Muscle layer of colon (tissue), 2 donors: ENCODE measurements at regions not wholly inside any gene's neighbourhood (a gene's known extent, or its start where the extent isn't known, plus 50 kb on each side); places are given as distances from the start of the nearest gene placed in this dataset.

Source experiments
- H3K27ac ChIP-seq: one replicate; pipeline ENCODE4 v1.7.0; 2013; ENCODE audit warnings: low read depth, mild to moderate bottlenecking, low read length, moderate library complexity
- H3K27me3 ChIP-seq, 2 donors: one replicate each; pipeline ENCODE4 v1.7.0; 2013; ENCODE audit warnings: low read length in 2 of 2, mild to moderate bottlenecking in 2 of 2; ENCODE audit not compliant: insufficient read depth in 2 of 2, control insufficient read depth in 1 of 2
- H3K36me3 ChIP-seq: one replicate; pipeline ENCODE4 v1.7.0; 2013; ENCODE audit warnings: mild to moderate bottlenecking, low read length; ENCODE audit not compliant: insufficient read depth
- H3K4me1 ChIP-seq: one replicate; pipeline ENCODE4 v1.7.0; 2013; ENCODE audit warnings: mild to moderate bottlenecking, low read length; ENCODE audit not compliant: insufficient read depth
- H3K4me3 ChIP-seq, 2 donors: one replicate each; pipeline ENCODE4 v1.7.0; 2013; ENCODE audit warnings: low read length in 2 of 2, low read depth in 1 of 2, mild to moderate bottlenecking in 1 of 2, moderate library complexity in 1 of 2
- H3K9ac ChIP-seq: one replicate; pipeline ENCODE4 v1.7.0; 2013; ENCODE audit warnings: low read length
- H3K9me3 ChIP-seq: one replicate; pipeline ENCODE4 v1.7.0; 2013; ENCODE audit warnings: mild to moderate bottlenecking, low read length
- donor health status: abdominal sarcoma.
- donor health status: Adenocarcinoma of cecum.

- no peaks in the 10 kb centered on the region for H3K27me3 ChIP-seq
- no peak overlapping the region for H3K27ac ChIP-seq
- H3K9me3 ChIP-seq: no peaks in the 10 kb centered on the region
- H3K36me3 ChIP-seq: no peaks in the 10 kb centered on the region
- H3K4me3 ChIP-seq: no peak overlapping the region
- no peak overlapping the region for H3K9ac ChIP-seq
- no peaks in the 10 kb centered on the region for H3K4me1 ChIP-seq
These were observed 58.9 kb upstream of the RGS18 start for GRCh38 chr1:192099328-192099727.

- H3K4me3 ChIP-seq: no peak overlapping the region
- H3K9me3 ChIP-seq: no peaks in the 10 kb centered on the region
- H3K27ac ChIP-seq: no peak overlapping the region
- no peaks in the 10 kb centered on the region for H3K4me1 ChIP-seq
- no peak overlapping the region for H3K9ac ChIP-seq
- H3K27me3 ChIP-seq: no peaks in the 10 kb centered on the region
- H3K36me3 ChIP-seq: no peaks in the 10 kb centered on the region
These were observed 57.4 kb upstream of the RGS18 start for GRCh38 chr1:192100686-192101468.

- Histone ChIP-seq H3K27me3 (no peaks in the 10 kb centered on the region), H3K36me3 (no peaks in the 10 kb centered on the region), H3K9ac (no peak overlapping the region), H3K4me3 (no peak overlapping the region), H3K27ac (no peak overlapping the region), H3K9me3 (no peaks in the 10 kb centered on the region), H3K4me1 (no peaks in the 10 kb centered on the region)
These were observed 54.1 kb upstream of the RGS18 start for GRCh38 chr1:192104128-192104527.

GRCh38 chr1:192104852-192105251 lies 53.4 kb upstream of the RGS18 start:
- H3K36me3 ChIP-seq: no peaks in the 10 kb centered on the region
- no peak overlapping the region for H3K27ac ChIP-seq
- H3K9me3 ChIP-seq: no peaks in the 10 kb centered on the region
- no peak overlapping the region for H3K9ac ChIP-seq
- no peak overlapping the region for H3K4me3 ChIP-seq
- no peaks in the 10 kb centered on the region for H3K4me1 ChIP-seq
- H3K27me3 ChIP-seq: no peaks in the 10 kb centered on the region

DNA sequence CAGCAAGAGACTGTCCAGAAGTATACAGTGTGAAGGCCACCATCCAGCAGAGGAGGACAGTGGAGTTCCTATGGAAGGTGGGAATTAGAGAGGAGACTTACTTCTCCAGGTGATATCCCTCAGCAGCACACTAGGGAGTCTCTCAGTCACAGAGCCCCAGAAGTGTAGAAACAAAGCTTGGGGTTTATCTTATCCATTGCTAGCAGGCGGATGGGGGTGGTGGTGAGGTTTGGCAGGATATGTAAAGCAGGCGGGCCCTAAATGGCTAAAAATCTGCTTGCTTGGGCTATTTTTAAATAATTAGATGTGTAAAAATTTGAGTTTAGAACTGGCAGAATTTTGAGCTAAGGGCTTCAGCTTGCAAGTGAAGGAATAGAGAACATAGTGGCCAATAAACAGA lies 50.1 kb upstream of the RGS18 start:
- H3K27ac ChIP-seq: no peak overlapping the region
- H3K27me3 ChIP-seq: no peaks in the 10 kb centered on the region
- no peaks in the 10 kb centered on the region for H3K36me3 ChIP-seq
- no peaks in the 10 kb centered on the region for H3K4me1 ChIP-seq
- H3K9me3 ChIP-seq: no peaks in the 10 kb centered on the region
- H3K4me3 ChIP-seq: no peak overlapping the region
- H3K9ac ChIP-seq: no peak overlapping the region
